GM23338 (cell line): ENCODE measurements at regions not wholly inside any gene's neighbourhood (a gene's known extent, or its start where the extent isn't known, plus 50 kb on each side); places are given as distances from the start of the nearest gene placed in this dataset.
A peak's percentile ranks its signal among the peaks of the same experiment; 100 is the strongest.

Experiments used
- CREB1 ChIP-seq: fragments of 250-450 bp; sonication (Bioruptor Pico); IDR thresholded peaks from 2 replicates; pipeline ENCODE4 v1.5.0; 2020; ENCODE audit warnings: low read depth, mild to moderate bottlenecking, moderate library complexity
- EZH2 ChIP-seq: fragments of 200-600 bp; sonication (generic); IDR thresholded peaks from one replicate; pipeline ENCODE4 v1.8.0; 2017; ENCODE audit warnings: antibody characterized with exemption, mild to moderate bottlenecking, low read depth; ENCODE audit not compliant: unreplicated experiment
- EZH2phosphoT487 ChIP-seq: fragments of 200-600 bp; sonication (generic); IDR thresholded peaks from one replicate; pipeline ENCODE4 v1.8.1; 2018; ENCODE audit warnings: antibody characterized with exemption; ENCODE audit not compliant: unreplicated experiment
- POLR2AphosphoS5 ChIP-seq: IDR thresholded peaks from 2 replicates; pipeline ENCODE4 v1.6.1; 2016; ENCODE audit warnings: antibody characterized with exemption, low read depth
- TF ChIP-seq, protein P1 (sequence below), 2 experiments: fragments of 200-600 bp in 1 of 2; sonication (generic) in 1 of 2; conservative IDR thresholded peaks; 2 replicates each; pipeline versions ENCODE4 v1.5.1 to v1.6.1; 2016 to 2017; ENCODE audit warnings: antibody characterized with exemption in 2 of 2, low read depth in 2 of 2, mild to moderate bottlenecking in 2 of 2, moderate library complexity in 1 of 2
- TF ChIP-seq, protein P2 (sequence below): IDR thresholded peaks from one replicate; pipeline ENCODE4 v1.6.1; 2018; ENCODE audit warnings: antibody characterized with exemption; ENCODE audit not compliant: unreplicated experiment

DNA sequence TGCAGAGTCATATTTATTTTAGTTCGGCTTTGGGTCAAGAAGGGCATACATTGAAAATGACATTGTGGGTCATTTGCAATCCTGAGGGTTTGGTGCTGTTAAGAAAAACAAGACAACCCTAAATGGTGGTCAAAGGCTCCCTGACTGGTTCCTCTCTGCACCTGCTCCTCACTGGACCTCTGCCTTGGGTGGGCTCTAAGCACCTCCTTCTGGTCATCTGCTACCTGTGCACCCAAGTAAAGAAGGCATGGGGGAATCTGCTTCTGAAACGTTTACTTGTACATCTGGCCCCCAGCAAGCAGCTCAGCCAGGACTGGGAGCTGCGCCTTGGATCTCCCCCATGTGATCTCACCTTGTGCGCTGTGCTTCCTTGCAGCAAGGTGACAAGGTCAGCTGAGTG lies 55.2 kb upstream of the MAL start:
- TF ChIP-seq, protein P1, sequence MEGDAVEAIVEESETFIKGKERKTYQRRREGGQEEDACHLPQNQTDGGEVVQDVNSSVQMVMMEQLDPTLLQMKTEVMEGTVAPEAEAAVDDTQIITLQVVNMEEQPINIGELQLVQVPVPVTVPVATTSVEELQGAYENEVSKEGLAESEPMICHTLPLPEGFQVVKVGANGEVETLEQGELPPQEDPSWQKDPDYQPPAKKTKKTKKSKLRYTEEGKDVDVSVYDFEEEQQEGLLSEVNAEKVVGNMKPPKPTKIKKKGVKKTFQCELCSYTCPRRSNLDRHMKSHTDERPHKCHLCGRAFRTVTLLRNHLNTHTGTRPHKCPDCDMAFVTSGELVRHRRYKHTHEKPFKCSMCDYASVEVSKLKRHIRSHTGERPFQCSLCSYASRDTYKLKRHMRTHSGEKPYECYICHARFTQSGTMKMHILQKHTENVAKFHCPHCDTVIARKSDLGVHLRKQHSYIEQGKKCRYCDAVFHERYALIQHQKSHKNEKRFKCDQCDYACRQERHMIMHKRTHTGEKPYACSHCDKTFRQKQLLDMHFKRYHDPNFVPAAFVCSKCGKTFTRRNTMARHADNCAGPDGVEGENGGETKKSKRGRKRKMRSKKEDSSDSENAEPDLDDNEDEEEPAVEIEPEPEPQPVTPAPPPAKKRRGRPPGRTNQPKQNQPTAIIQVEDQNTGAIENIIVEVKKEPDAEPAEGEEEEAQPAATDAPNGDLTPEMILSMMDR (conservative IDR thresholded peaks at IDR 0.05; ENCODE audit: low read depth in 2 of 2), result peak; percentile 37 to 57; a peak in 3 of 4 replicates
- TF ChIP-seq EZH2 (no peak), EZH2phosphoT487 (no peak), CREB1 (CRISPR knock-in tag) (no peak), POLR2AphosphoS5 (no peak)
- TF ChIP-seq, protein P2, sequence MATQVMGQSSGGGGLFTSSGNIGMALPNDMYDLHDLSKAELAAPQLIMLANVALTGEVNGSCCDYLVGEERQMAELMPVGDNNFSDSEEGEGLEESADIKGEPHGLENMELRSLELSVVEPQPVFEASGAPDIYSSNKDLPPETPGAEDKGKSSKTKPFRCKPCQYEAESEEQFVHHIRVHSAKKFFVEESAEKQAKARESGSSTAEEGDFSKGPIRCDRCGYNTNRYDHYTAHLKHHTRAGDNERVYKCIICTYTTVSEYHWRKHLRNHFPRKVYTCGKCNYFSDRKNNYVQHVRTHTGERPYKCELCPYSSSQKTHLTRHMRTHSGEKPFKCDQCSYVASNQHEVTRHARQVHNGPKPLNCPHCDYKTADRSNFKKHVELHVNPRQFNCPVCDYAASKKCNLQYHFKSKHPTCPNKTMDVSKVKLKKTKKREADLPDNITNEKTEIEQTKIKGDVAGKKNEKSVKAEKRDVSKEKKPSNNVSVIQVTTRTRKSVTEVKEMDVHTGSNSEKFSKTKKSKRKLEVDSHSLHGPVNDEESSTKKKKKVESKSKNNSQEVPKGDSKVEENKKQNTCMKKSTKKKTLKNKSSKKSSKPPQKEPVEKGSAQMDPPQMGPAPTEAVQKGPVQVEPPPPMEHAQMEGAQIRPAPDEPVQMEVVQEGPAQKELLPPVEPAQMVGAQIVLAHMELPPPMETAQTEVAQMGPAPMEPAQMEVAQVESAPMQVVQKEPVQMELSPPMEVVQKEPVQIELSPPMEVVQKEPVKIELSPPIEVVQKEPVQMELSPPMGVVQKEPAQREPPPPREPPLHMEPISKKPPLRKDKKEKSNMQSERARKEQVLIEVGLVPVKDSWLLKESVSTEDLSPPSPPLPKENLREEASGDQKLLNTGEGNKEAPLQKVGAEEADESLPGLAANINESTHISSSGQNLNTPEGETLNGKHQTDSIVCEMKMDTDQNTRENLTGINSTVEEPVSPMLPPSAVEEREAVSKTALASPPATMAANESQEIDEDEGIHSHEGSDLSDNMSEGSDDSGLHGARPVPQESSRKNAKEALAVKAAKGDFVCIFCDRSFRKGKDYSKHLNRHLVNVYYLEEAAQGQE, result no peak
